Activated naive CD8-positive, alpha-beta T cell treated with anti-CD3 and anti-CD28 coated beads for 36 hours (primary cell): ENCODE measurements at regions not wholly inside any gene's neighbourhood (a gene's known extent, or its start where the extent isn't known, plus 50 kb on each side); places are given as distances from the start of the nearest gene placed in this dataset.
A peak's percentile ranks its signal among the peaks of the same experiment; 100 is the strongest.
"Not testable (repeated sequence)": the region's sequence is repeated elsewhere in the genome, so short reads cannot be mapped to it uniquely, and the experiment has no call there.

Experiments
- DNase-seq: peaks from one replicate; pipeline ENCODE4 v3.0.0; 2021
- H3K27ac Mint-ChIP-seq: one replicate; pipeline ENCODE4 v1.8.0; 2022; ENCODE audit warnings: mild to moderate bottlenecking, moderate library complexity, mixed read lengths
- H3K27me3 Mint-ChIP-seq: one replicate; pipeline ENCODE4 v1.8.0; 2022; ENCODE audit warnings: mild to moderate bottlenecking, mixed read lengths
- H3K36me3 Mint-ChIP-seq: one replicate; pipeline ENCODE4 v1.8.0; 2021; ENCODE audit warnings: mild to moderate bottlenecking, mixed read lengths
- H3K4me1 Mint-ChIP-seq: one replicate; pipeline ENCODE4 v1.8.0; 2021; ENCODE audit warnings: mixed read lengths
- H3K4me3 Mint-ChIP-seq: one replicate; pipeline ENCODE4 v1.8.0; 2022; ENCODE audit warnings: mild to moderate bottlenecking, moderate library complexity, mixed read lengths
- H3K9me3 Mint-ChIP-seq: one replicate; pipeline ENCODE4 v1.8.0; 2022; ENCODE audit warnings: mixed read lengths

DNA sequence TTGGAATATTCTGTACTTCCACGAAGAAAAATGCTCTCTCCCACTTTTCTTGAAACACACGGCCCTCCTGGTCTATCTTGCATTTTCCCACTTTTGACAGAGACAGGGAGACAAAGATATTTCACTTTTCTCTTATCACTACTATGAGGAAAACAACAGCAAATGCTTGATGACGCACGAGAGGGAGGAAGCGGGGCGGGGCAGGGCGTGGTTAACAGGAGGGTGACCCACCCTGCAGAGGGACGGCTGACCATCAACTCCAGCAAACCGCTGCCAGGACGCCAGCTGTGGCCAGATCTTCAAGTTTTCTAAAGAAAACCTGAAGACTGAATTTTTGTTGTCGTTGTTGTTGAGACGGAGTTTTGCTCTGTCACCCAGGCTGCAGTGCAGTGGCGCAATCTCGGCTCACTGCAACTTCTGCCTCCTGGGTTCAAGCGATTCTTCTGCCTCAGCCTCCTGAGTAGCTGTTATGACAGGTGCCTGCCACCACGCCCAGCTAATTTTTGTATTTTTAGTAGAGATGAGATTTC, 63.8 kb downstream of the NSUN5 start:
- not testable (repeated sequence) for DNase-seq, H3K9me3 Mint-ChIP-seq, H3K36me3 Mint-ChIP-seq, H3K27ac Mint-ChIP-seq, H3K4me3 Mint-ChIP-seq, H3K4me1 Mint-ChIP-seq, H3K27me3 Mint-ChIP-seq

DNA sequence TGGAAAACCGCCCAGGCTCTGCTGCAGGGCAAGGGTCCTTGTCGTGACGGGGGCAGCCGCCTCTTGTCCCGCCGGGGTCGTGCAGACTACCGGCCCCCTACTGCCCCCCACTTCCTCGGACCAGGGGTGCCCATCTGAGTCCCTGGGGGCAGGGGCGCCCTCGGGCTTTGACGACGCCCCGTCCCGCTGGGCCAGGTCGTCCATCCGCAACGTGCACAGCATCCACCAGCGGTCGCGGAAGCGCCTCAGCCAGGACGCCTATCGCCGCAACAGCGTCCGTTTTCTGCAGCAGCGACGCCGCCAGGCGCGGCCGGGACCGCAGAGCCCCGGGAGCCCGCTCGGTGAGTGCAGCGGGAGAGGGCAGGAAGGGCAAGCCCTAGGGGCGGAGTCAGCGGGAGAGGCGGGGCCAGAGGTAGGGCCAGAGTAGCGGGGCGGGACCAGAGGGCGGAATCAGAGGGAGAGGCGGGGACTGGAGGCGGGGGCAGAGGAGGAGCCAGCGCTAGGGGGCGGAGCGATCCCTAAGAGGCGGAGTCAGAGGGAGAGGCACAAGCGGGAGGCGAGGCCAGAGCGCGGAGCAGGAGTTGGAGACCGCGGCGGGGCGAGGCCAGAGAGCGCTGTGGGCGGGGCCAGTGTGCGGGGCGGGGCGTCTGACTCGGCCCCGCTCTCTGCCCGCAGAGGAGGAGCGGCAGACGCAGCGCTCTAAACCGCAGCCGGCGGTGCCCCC, 73.5 kb downstream of the NSUN5 start:
- H3K27me3 Mint-ChIP-seq, H3K36me3 Mint-ChIP-seq, H3K4me1 Mint-ChIP-seq, H3K9me3 Mint-ChIP-seq, H3K27ac Mint-ChIP-seq, H3K4me3 Mint-ChIP-seq: not testable (repeated sequence)
- peak; percentile 90 for DNase-seq

DNA sequence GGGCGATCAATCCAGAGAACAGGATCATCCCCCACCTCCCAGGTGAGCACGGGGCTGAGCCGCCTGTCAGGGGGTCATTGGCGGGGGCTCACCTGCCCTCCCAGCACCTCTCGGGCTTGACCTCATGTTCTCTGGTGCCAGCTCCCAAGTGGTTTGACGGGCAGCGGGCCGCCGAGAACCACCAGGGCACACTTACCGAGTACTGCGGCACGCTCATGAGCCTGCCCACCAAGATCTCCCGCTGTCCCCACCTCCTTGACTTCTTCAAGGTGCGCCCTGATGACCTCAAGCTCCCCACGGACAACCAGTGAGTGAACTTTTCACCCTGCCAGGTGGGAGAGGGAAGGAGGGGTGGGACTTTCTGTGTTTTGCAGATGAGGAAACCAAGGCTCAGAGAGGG, 82.9 kb downstream of the NSUN5 start:
- not testable (repeated sequence) for DNase-seq, H3K4me3 Mint-ChIP-seq, H3K9me3 Mint-ChIP-seq, H3K4me1 Mint-ChIP-seq, H3K27ac Mint-ChIP-seq, H3K36me3 Mint-ChIP-seq, H3K27me3 Mint-ChIP-seq

DNA sequence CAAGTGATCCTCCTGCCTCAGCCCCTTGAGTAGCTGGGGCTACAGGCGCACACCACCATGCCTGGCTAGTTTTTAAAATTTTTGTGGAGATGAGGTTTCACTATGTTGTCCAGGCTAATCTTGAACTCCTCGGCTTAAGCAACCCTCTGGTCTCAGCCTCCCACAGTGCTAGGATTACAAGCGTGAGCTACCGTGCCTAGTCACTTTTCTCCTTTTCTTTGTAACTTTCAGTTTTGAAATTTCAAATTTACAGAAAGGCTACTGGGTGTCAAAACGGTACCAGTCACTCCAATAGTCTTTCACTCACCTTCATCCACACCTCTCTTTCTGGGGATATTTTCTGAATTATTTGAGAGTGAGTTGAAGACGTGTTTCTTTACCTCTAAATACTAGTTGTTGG, 86.9 kb downstream of the NSUN5 start:
- not testable (repeated sequence) for H3K4me3 Mint-ChIP-seq, H3K4me1 Mint-ChIP-seq, H3K36me3 Mint-ChIP-seq, DNase-seq, H3K27ac Mint-ChIP-seq, H3K27me3 Mint-ChIP-seq, H3K9me3 Mint-ChIP-seq

DNA sequence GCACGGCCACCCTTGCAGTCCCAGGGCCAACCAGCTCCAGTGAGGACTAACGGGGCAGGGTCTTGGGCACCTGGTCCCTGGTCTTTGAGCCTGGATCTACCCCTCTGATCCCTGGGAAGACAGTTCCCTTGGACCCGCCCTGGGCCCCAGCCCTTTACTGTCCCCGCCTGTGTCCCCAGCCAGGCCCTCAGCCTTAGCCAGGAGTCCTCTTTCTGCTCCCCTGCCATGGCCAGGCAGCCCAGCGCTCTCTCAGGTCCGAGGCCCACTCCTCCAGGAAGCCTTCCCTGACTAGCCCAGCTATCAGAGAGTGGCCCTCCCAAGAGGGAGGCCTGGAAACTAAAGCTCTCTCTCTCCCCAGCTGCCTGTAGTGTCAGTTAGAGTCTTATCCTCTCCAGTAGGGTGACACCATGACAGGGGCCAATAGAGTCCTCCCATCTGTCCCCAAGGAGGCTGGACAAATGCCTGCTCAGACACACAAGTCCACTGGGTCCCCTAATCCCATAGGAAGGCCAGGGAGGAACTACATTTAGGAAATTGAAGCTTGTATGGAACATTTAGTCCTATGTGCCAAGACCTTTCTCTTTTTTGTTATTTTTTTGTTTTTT, 87.8 kb downstream of the NSUN5 start:
- not testable (repeated sequence) for DNase-seq, H3K36me3 Mint-ChIP-seq, H3K4me1 Mint-ChIP-seq, H3K27me3 Mint-ChIP-seq, H3K4me3 Mint-ChIP-seq, H3K27ac Mint-ChIP-seq, H3K9me3 Mint-ChIP-seq

DNA sequence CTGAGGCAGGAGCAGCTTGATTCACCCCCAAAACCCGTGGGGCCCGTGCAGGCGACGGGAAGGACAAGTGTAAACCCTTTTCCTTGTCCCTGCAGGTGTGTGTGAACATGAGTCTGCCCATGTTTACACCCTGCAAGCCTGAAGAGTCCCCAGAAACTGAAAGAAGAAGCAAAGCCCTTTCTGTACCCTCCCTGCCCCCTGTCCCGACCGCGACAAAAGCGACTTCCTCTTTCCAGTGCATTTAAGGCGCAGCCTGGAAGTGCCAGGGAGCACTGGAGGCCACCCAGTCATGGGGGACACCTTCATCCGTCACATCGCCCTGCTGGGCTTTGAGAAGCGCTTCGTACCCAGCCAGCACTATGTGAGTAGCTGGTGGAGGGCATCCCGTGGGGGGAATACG, 88.3 kb downstream of the NSUN5 start:
- DNase-seq, H3K27ac Mint-ChIP-seq, H3K4me1 Mint-ChIP-seq, H3K9me3 Mint-ChIP-seq, H3K36me3 Mint-ChIP-seq, H3K27me3 Mint-ChIP-seq, H3K4me3 Mint-ChIP-seq: not testable (repeated sequence)

DNA sequence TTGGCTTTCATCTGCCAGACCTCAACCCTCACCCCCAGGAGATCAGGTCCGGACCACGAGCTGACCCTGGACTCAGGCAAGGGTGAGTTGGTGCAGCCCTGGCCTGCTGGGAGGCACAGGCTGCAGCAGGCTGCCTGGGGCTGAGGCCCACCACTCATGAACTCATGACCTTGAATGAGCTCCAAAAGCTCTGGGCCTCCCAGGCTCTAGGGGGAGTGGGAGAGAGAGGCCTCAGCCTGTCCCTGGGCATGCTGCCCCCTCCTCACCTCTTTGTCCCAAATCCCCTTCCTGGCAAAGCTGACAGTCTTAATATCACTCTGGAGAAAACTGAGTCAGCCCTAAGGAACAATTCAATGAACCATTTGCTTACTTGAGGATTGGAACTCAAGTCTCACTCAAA, 89.8 kb downstream of the NSUN5 start:
- H3K4me1 Mint-ChIP-seq, DNase-seq, H3K27me3 Mint-ChIP-seq, H3K36me3 Mint-ChIP-seq, H3K4me3 Mint-ChIP-seq, H3K9me3 Mint-ChIP-seq, H3K27ac Mint-ChIP-seq: not testable (repeated sequence)

DNA sequence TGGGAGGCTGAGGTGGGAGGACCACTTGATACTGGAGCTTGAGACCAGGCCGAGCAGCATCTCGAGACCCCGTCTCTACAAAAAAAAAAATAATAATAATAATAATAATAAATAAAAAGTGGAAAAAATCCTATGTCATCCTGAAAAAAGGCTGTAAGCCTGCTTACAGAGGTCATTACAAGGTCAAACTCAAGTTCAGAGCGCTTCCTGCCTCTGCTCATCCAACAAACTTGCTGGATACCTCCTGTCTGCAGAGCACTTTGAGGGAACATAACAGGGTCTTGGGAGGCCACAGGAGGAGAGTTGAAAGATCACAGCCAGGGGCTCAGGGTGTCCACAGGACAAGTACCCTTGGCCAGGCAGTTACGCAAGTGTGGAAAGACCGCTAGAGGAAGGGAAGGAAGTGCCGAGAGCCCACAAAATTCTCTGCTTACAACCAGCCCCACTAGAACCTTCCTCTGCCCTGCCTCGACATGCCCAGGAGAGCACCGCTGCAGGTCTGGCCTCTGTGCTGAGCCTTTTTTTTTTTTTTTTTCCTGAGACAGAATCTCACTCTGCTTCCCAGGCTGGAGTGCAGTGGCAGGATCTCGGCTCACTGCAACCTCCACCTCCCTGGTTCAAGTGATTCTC, 92.5 kb downstream of the NSUN5 start:
- DNase-seq, H3K9me3 Mint-ChIP-seq, H3K27ac Mint-ChIP-seq, H3K4me1 Mint-ChIP-seq, H3K36me3 Mint-ChIP-seq, H3K4me3 Mint-ChIP-seq, H3K27me3 Mint-ChIP-seq: not testable (repeated sequence)

DNA sequence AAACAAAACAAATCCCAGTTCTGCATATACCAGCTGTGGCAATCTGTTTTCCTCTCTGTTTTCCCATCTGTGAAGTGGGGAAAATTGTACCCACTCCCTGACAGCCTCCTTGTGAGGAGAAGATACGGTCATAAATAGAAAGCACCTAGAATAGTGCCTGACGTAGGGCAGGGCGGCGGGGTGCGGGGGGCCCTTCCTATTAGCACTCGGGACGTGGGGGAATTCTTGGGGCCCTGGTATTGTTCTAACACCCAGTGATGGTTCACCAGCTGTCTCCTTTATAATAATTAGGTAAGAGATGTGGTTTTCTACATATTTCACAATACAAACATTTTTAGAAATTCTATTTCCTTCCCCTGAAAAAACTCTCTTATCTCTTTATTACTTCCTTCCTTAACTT, 93.4 kb downstream of the NSUN5 start:
- not testable (repeated sequence) for H3K27me3 Mint-ChIP-seq, H3K9me3 Mint-ChIP-seq, H3K4me1 Mint-ChIP-seq

DNA sequence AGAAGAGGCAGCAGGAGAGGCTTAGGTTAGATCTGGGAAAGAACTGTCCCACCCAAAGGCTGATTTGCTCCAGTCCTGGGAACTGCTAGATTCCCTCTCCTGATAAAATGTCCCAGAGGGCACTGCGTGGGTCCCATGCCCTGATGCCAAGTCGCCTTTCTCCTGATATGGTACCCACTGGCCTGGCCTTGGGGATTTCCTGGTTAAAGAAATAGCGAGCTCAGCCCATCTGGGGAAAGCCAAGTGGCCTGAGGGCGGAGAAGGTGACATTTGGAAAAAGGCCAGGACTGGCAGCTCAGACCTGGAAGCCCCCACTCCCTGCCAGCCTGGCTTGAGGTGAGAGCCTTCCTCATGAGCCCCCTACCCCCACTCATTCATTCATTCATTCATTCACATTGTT, 94.2 kb downstream of the NSUN5 start:
- H3K27me3 Mint-ChIP-seq, H3K9me3 Mint-ChIP-seq, H3K4me1 Mint-ChIP-seq, H3K36me3 Mint-ChIP-seq, H3K4me3 Mint-ChIP-seq, DNase-seq, H3K27ac Mint-ChIP-seq: not testable (repeated sequence)

More for the DNA sequence above, 93.4 kb downstream of the NSUN5 start:
- not testable (repeated sequence) for H3K27ac Mint-ChIP-seq, H3K36me3 Mint-ChIP-seq, H3K4me3 Mint-ChIP-seq, DNase-seq

DNA sequence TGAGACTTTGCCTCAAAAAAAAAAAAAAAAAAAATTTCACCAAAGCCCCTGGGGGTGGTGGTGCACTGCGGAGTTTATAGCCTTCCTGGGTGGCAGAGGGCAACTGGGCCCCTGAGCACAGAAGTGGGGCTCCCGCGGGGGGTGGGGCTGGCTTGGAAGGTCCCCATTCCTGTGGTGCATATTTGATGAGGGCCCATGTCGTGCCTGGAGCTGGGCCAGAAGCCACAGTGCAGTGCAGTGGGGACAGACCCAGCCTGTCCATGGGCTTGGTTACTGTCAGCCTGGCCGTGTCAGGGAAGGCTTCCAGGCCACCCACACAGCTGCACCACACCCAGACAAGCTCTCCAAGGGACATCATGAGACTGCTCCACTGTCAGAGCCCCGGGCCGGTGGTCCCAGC, 95.5 kb downstream of the NSUN5 start:
- H3K36me3 Mint-ChIP-seq, H3K27ac Mint-ChIP-seq, H3K9me3 Mint-ChIP-seq, H3K4me3 Mint-ChIP-seq, H3K4me1 Mint-ChIP-seq, DNase-seq, H3K27me3 Mint-ChIP-seq: not testable (repeated sequence)

DNA sequence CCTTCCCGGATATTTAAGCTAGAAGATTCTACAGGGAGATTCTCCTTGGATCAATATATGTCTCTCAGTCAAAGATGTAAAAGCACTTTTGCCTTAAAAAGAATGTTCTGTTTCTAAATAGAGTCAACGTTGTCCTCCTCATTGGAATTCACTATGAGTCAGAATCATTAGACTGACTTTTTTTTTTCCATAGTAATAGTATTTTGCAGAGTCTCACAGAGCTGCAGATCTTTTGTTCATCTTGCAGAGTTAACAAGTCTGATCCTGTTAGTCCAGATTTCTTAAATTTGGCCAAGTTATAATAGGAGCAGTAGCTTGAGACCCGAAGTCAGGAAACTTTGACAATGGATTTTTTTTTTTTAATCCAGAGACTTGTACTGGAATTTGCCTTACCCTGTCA, 103.0 kb downstream of the NSUN5 start:
- not testable (repeated sequence) for H3K4me1 Mint-ChIP-seq, H3K27ac Mint-ChIP-seq, H3K27me3 Mint-ChIP-seq, H3K36me3 Mint-ChIP-seq, H3K9me3 Mint-ChIP-seq, DNase-seq, H3K4me3 Mint-ChIP-seq

DNA sequence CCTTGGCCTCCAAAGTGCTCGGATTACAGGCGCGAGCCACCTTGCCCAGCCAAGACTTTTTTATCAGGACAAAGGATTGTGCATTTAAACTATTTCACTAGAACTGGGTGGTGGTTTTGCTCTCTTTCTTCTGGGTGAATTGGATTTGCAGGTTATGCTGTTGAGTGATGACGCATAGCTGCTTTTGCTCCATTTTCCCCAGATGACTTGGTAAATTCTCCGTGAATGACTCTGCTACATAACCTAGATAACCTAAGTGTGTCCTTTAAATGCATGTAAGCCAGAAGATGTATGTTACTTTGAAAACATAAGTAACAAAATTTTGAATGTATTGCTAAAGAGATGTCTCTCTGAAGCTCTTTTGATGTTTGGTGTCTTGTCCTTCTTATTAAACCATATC, 103.7 kb downstream of the NSUN5 start:
- not testable (repeated sequence) for H3K4me3 Mint-ChIP-seq, DNase-seq, H3K27me3 Mint-ChIP-seq, H3K27ac Mint-ChIP-seq, H3K36me3 Mint-ChIP-seq, H3K4me1 Mint-ChIP-seq, H3K9me3 Mint-ChIP-seq

DNA sequence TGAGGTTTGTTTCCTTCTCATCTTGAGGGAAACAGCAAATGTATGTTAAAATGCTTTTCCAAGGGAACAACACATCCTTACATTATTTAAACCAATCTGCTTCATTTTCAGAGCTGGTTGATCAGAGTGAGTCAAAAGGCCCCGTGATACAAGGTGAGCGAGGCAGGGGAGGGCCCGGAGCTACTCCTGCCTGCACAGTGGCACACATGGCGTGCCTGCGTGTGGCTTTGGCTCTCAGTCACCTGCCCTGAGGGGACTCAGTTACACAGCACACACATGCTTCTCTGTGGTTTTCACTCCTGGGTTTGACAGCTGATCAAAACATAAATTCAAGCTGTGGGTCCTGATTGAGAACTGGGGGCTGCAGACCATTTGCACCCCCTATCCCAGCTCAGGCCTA, 105.3 kb downstream of the NSUN5 start:
- H3K36me3 Mint-ChIP-seq, DNase-seq, H3K4me3 Mint-ChIP-seq, H3K4me1 Mint-ChIP-seq, H3K9me3 Mint-ChIP-seq, H3K27ac Mint-ChIP-seq, H3K27me3 Mint-ChIP-seq: not testable (repeated sequence)

DNA sequence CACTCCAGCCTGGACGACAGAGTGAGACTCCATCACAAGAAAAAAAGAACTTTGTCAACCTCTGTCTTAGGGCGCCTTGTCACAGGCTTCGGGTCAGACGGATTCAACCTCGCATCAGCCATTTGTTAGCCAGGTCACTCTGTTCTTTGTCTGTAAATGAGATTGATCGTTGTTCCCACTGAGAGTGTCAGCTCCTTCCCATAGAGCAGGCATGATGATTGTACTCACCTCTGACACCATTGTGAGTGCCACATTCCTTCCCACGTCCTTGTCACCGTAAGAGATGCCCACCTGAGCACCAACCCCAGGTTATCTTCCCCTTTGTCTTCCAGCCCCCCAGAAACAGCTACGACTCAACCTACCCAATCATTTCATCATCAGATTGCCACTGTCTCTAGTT, 107.4 kb downstream of the NSUN5 start:
- H3K27me3 Mint-ChIP-seq, H3K9me3 Mint-ChIP-seq, H3K4me1 Mint-ChIP-seq, DNase-seq, H3K27ac Mint-ChIP-seq, H3K4me3 Mint-ChIP-seq, H3K36me3 Mint-ChIP-seq: not testable (repeated sequence)

DNA sequence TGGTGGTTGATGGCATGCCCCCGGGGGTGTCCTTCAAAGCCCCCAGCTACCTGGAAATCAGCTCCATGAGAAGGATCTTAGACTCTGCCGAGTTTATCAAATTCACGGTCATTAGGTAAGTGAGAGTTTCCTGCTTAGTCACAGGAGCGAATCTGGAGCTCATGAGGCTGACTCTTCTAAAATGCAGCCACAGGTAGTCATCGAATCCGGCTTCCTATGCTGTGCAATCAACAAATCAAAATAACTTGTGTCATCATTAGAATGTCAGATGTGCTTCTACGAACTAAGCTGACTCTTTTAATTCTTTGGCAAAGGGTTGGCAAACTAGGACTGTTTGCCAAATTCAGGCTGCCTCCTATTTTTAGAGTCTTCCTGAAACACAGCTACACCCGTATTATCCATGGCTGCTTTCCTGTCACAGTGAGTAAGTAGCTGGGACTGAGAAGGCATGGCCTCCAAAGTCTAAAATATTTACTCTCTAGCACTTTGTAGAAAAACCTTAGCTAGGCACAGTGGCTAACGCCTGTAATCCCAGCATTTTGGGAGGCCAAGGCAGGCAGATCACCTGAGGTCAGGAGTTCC, 108.0 kb downstream of the NSUN5 start:
- H3K36me3 Mint-ChIP-seq, DNase-seq, H3K27me3 Mint-ChIP-seq, H3K27ac Mint-ChIP-seq, H3K9me3 Mint-ChIP-seq, H3K4me1 Mint-ChIP-seq, H3K4me3 Mint-ChIP-seq: not testable (repeated sequence)
